Stimulated activated CD8-positive, alpha-beta memory T cell treated with anti-CD3 and anti-CD28 coated beads, Interleukin-12 subunit alpha, Interleukin-12 subunit beta, amount 100 ng/mL, for 1 hour (primary cell): ENCODE measurements at regions not wholly inside any gene's neighbourhood (a gene's known extent, or its start where the extent isn't known, plus 50 kb on each side); places are given as distances from the start of the nearest gene placed in this dataset.
"Not testable (repeated sequence)": the region's sequence is repeated elsewhere in the genome, so short reads cannot be mapped to it uniquely, and the experiment has no call there.

Source experiments
- DNase-seq: peaks from one replicate; pipeline ENCODE4 v3.0.0-alpha.2; 2020; ENCODE audit warnings: low read depth

GRCh38 chr2:58364098-58364497, 123.0 kb upstream of the FANCL start:
- DNase-seq, result no peak

GRCh38 chr2:58358026-58358425, 116.9 kb upstream of the FANCL start:
- DNase-seq, result no peak

GRCh38 chr2:58357521-58357920, 116.4 kb upstream of the FANCL start:
- no peak for DNase-seq

DNA sequence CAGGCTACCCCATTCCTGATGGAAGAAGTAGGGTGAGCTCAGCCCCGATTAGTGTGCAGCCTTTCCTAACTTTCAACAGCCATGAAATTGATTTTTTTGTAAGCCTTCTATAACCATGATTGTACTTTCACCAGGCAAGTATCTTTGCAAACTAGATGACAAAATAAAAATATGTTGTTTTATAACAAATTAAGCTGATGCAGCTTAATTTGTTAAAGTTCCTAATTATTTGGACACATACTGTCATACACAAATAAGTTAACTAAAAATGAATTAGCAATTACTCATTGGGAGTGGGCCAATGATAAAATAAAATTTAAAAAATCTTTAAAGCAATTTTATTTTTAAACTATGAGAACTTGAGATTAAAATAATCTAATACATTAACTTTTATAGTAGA, 113.1 kb upstream of the FANCL start:
- DNase-seq, result no peak

DNA sequence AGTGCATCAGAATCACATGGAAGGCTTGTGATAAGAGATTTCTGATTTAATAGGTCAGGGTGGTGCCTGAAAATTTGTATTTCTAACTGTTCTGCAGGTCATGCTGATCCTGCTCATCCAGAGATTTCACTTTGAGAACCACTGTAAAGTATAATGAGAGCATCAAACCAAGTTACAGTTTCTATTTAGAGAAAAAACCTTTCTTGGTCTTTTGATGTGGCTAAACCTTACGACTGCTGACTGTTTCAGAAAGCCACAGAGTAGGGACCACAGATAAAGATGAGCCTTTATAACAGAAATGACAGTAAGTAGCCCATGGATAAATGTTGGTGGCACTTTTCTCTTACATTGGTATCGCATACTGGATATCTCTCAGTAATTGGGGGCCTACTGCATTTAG, 109.4 kb upstream of the FANCL start:
- no peak for DNase-seq

- no peak for DNase-seq
These were observed 106.7 kb upstream of the FANCL start for GRCh38 chr2:58347810-58348209.

- no peak for DNase-seq
These were observed 99.9 kb upstream of the FANCL start for GRCh38 chr2:58341047-58341446.

- no peak for DNase-seq
These were observed 98.6 kb upstream of the FANCL start for GRCh38 chr2:58339548-58340243.

GRCh38 chr2:58336416-58336815, 95.3 kb upstream of the FANCL start:
- no peak for DNase-seq

GRCh38 chr2:58334414-58334813, 93.3 kb upstream of the FANCL start:
- no peak for DNase-seq

DNA sequence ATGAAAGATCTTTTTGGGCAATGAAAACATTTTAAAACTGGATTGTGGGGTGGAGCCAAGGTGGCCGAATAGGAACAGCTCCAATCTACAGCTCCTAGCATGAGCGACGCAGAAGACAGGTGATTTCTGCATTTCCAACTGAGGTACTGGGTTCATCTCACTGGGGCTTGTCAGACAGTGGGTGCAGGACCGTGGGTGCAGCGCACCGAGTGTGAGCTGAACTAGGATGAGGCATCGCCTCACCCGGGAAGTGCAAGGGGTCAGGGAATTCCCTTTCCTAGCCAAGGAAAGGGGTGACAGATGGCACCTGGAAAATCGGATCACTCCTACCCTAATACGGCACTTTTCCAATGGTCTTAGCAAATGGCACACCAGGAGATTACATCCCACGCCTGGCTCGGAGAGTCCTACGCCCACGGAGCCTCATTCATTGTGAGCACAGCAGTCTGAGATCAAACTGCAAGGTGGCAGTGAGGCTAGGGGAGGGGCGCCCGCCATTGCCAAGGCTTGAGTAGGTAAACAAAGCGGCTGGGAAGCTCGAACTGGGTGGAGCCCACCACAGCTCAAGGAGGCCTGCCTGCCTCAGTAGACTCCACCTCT, 84.3 kb upstream of the FANCL start:
- not testable (repeated sequence) for DNase-seq

- no peak for DNase-seq
These were observed 78.4 kb upstream of the FANCL start for GRCh38 chr2:58319481-58319880.

GRCh38 chr2:58318949-58319348, 77.8 kb upstream of the FANCL start:
- DNase-seq, result not testable (repeated sequence)

DNA sequence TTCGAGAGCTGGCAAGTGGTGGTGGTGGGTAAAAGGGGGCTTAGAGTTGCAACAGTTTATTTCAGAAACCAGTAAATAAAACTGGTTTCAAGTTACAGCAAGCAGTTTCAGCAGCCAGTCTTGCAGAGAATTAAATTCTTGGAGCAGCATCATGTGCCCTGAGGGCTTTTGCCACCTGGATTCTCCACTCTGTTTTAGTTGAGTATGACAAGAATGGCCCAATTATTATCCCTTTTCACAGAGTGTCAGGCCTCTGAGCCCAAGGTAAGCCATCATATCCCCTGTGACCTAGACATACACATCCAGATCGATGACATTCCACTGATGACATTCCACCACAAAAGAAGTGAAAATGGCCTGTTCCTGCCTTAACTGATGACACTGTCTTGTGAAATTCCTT, 72.8 kb upstream of the FANCL start:
- DNase-seq, result no peak

GRCh38 chr2:58308435-58308834, 67.3 kb upstream of the FANCL start:
- DNase-seq, result no peak

- DNase-seq, result no peak
These were observed 63.7 kb upstream of the FANCL start for GRCh38 chr2:58304843-58305242.

DNA sequence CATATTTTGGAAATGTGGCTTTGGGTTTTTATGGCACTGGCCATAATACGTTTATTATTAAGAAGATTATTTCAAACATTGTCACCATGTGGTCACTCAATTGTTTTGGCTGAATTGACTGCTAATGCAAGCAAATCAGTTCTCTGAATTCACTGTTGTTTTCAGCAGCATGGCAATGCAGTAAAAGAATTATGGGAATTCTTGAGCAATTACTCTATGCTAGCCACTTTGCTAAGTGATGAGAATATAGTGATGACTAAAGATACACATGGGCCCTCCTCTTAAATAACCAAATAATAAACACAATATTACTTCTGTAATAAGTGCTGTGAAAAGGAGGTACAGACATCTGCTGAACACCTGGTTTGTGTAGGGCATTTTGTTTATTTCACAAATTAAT, 58.0 kb upstream of the FANCL start:
- no peak for DNase-seq

DNA sequence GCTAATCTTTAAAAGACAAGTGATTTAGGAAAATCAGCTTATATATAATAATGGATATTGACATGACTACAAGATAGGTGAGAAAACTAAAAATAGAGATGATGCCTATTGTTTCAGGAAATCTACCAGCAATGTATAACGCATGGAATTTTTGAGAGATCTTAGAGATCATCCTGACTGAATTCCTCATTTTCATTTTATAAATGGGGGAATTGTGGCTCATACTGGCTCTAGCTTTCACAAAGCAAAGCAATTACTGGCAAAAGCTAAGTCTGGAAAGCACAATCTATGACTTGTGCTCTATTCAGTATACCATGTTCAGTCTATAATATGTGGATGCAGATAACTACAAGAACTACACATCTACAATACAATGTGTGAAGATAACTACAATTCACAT, 51.9 kb upstream of the FANCL start:
- no peak for DNase-seq

GRCh38 chr2:58291726-58292438, 50.8 kb upstream of the FANCL start:
- no peak for DNase-seq
